H1 (cell line): ENCODE measurements at regions not wholly inside any gene's neighbourhood (a gene's known extent, or its start where the extent isn't known, plus 50 kb on each side); places are given as distances from the start of the nearest gene placed in this dataset.

Experiments
- CTCF ChIA-PET: fragments of 300-600 bp; sonication (Branson Sonifier 250); formaldehyde crosslinking; loops from one replicate; lab custom pipeline; 2021; ENCODE audit not compliant: partially characterized antibody; lab: Charles Lee
- POLR2A ChIA-PET: fragments of 300-600 bp; sonication (Branson Sonifier 250); formaldehyde crosslinking; loops from one replicate; lab custom pipeline; 2021; ENCODE audit warnings: inconsistent platforms; ENCODE audit not compliant: partially characterized antibody; lab: Charles Lee
- DNase-seq, 2 experiments: peaks; one replicate each; pipeline versions ENCODE4 v3.0.0 to v3.0.0-alpha.2; 2010 to 2022; ENCODE audit warnings: low spot score in 2 of 2, low read depth in 1 of 2, mixed read lengths in 1 of 2
- FAIRE-seq: peaks from 2 replicates; lab custom pipeline; 2011; peaks lifted over from hg19 to GRCh38; lab: Jason Lieb, UNC
- H2AFZ ChIP-seq: 2 replicates; pipeline ENCODE4 v1.8.1; 2012; ENCODE audit warnings: low read length, inconsistent platforms
- H2AK5ac ChIP-seq: 2 replicates; pipeline ENCODE4 v1.6.1; 2013; ENCODE audit warnings: low read depth, low read length
- H2BK120ac ChIP-seq: replicated peaks from 2 replicates; pipeline ENCODE3; 2013; ENCODE audit warnings: low read depth, low read length, inconsistent platforms
- H2BK12ac ChIP-seq: 2 replicates; pipeline ENCODE4 v1.6.1; 2013; ENCODE audit warnings: low read depth, low read length
- H2BK15ac ChIP-seq: 2 replicates; pipeline ENCODE4 v1.6.1; 2013; ENCODE audit warnings: low read length
- H2BK20ac ChIP-seq: 2 replicates; pipeline ENCODE4 v1.6.1; 2013; ENCODE audit warnings: low read length
- H2BK5ac ChIP-seq: 2 replicates; pipeline ENCODE4 v1.6.1; 2013; ENCODE audit warnings: low read depth, low read length
- H3K14ac ChIP-seq: 2 replicates; pipeline ENCODE4 v1.6.1; 2013; ENCODE audit warnings: inconsistent platforms; ENCODE audit not compliant: insufficient read length
- H3K18ac ChIP-seq: 2 replicates; pipeline ENCODE4 v1.6.1; 2013; ENCODE audit warnings: low read length; ENCODE audit errors: extremely low read depth
- H3K23ac ChIP-seq: 2 replicates; pipeline ENCODE4 v1.6.1; 2013; ENCODE audit warnings: inconsistent platforms; ENCODE audit not compliant: insufficient read length
- H3K23me2 ChIP-seq: 2 replicates; pipeline ENCODE4 v1.6.1; 2013; ENCODE audit warnings: low read depth, low read length
- H3K27ac ChIP-seq: 2 replicates; pipeline ENCODE4 v1.6.1; 2011; ENCODE audit warnings: low read depth, low read length, inconsistent platforms
- H3K27me3 ChIP-seq, 4 experiments: replicated peaks in 1 of 4; 1 replicate in 1 of 4; 2 replicates in 3 of 4; pipeline versions ENCODE4 v1.6.1 to v1.8.1; 2011 to 2013; ENCODE audit warnings: low read length in 3 of 4, mild to moderate bottlenecking in 3 of 4, inconsistent platforms in 2 of 4, mixed read lengths in 2 of 4, moderate library complexity in 1 of 4; ENCODE audit not compliant: control insufficient read depth in 3 of 4, insufficient read depth in 3 of 4; ENCODE audit errors: extremely low read depth in 1 of 4
- H3K36me3 ChIP-seq, 4 experiments: 2 replicates each; pipeline versions ENCODE4 v1.6.1 to v1.8.1; 2011 to 2013; ENCODE audit warnings: mild to moderate bottlenecking in 4 of 4, low read length in 3 of 4, moderate library complexity in 2 of 4, control low read depth in 1 of 4, inconsistent platforms in 1 of 4; ENCODE audit not compliant: insufficient read depth in 4 of 4, control insufficient read depth in 2 of 4
- H3K4ac ChIP-seq: replicated peaks from 2 replicates; pipeline ENCODE3; 2013; ENCODE audit warnings: low read length, low read depth, mixed read lengths, inconsistent platforms; ENCODE audit not compliant: insufficient read length
- H3K4me1 ChIP-seq, 4 experiments: replicated peaks in 1 of 4; 1 replicate in 1 of 4; 2 replicates in 3 of 4; pipeline versions ENCODE4 v1.6.1 to v1.8.1; 2011 to 2013; ENCODE audit warnings: low read length in 3 of 4, inconsistent platforms in 2 of 4, mixed read lengths in 1 of 4; ENCODE audit not compliant: insufficient read depth in 4 of 4, control insufficient read depth in 3 of 4
- H3K4me2 ChIP-seq, 2 experiments: 2 replicates each; pipeline versions ENCODE4 v1.6.1 to v1.8.1; 2011 to 2013; ENCODE audit warnings: low read depth in 2 of 2, low read length in 2 of 2, control low read depth in 1 of 2, inconsistent platforms in 1 of 2, mild to moderate bottlenecking in 1 of 2; ENCODE audit not compliant: insufficient read depth in 1 of 2
- H3K4me3 ChIP-seq, 4 experiments: fragments of 200-600, 300-600 bp in 1 of 4; sonication (generic), shearing (Covaris generic), sonication (Bioruptor Twin) in 1 of 4; 2 replicates each; pipeline versions ENCODE4 v1.5.1 to v1.8.1; 2011 to 2016; ENCODE audit warnings: low read length in 4 of 4, low read depth in 3 of 4, control low read depth in 2 of 4, inconsistent platforms in 2 of 4, mild to moderate bottlenecking in 2 of 4, mixed read lengths in 1 of 4, moderate library complexity in 1 of 4; ENCODE audit not compliant: insufficient read depth in 2 of 4; ENCODE audit errors: extremely low read depth in 1 of 4
- H3K56ac ChIP-seq: replicated peaks from 2 replicates; pipeline ENCODE3; 2013; ENCODE audit warnings: low read depth, mild to moderate bottlenecking, mixed read lengths, low read length, inconsistent platforms; ENCODE audit not compliant: insufficient read length
- H3K79me1 ChIP-seq: 2 replicates; pipeline ENCODE4 v1.6.1; 2013; ENCODE audit warnings: low read depth, low read length, control low read depth
- H3K79me2 ChIP-seq, 2 experiments: 2 replicates each; pipeline versions ENCODE4 v1.6.1 to v1.8.1; 2012 to 2013; ENCODE audit warnings: low read length in 2 of 2, mild to moderate bottlenecking in 2 of 2, inconsistent platforms in 1 of 2; ENCODE audit not compliant: insufficient read depth in 2 of 2, control insufficient read depth in 1 of 2
- H3K9ac ChIP-seq, 4 experiments: replicated peaks in 1 of 4; 1 replicate in 1 of 4; 2 replicates in 3 of 4; pipeline versions ENCODE4 v1.6.1 to v1.8.1; 2011 to 2013; ENCODE audit warnings: low read depth in 3 of 4, low read length in 3 of 4, control low read depth in 2 of 4, mild to moderate bottlenecking in 2 of 4, moderate library complexity in 2 of 4, inconsistent platforms in 1 of 4; ENCODE audit errors: extremely low read depth in 1 of 4
- H3K9me3 ChIP-seq, 2 experiments: 2 replicates each; pipeline versions ENCODE4 v1.6.1 to v1.8.1; 2012 to 2013; ENCODE audit warnings: mild to moderate bottlenecking in 2 of 2, moderate library complexity in 2 of 2, control low read depth in 1 of 2, inconsistent platforms in 1 of 2, low read depth in 1 of 2, low read length in 1 of 2, mixed read lengths in 1 of 2; ENCODE audit not compliant: insufficient read depth in 2 of 2
- H4K20me1 ChIP-seq, 2 experiments: replicated peaks in 1 of 2; 2 replicates each; pipeline versions ENCODE3 to v1.8.1; 2011 to 2013; ENCODE audit warnings: inconsistent platforms in 2 of 2, low read length in 2 of 2, mild to moderate bottlenecking in 1 of 2; ENCODE audit not compliant: insufficient read depth in 2 of 2, control insufficient read depth in 1 of 2
- H4K5ac ChIP-seq: 2 replicates; pipeline ENCODE4 v1.6.1; 2013; ENCODE audit warnings: low read length, low read depth, mixed read lengths, inconsistent platforms; ENCODE audit not compliant: insufficient read length
- H4K8ac ChIP-seq: 2 replicates; pipeline ENCODE4 v1.8.0; 2013; ENCODE audit warnings: mild to moderate bottlenecking, moderate library complexity, low read length, inconsistent platforms; ENCODE audit not compliant: insufficient read depth; ENCODE audit errors: extremely low read depth
- H4K91ac ChIP-seq: replicated peaks from 2 replicates; pipeline ENCODE3; 2013; ENCODE audit warnings: low read length, mixed read lengths, inconsistent platforms; ENCODE audit not compliant: insufficient read length
- BACH1 ChIP-seq: IDR thresholded peaks from 2 replicates; pipeline ENCODE4 v1.6.1; 2012; ENCODE audit warnings: low read length, improper control_type of control experiment
- CBX5 ChIP-seq: fragments of 300-800, 300-1000 bp; sonication (generic); IDR thresholded peaks from 2 replicates; pipeline ENCODE4 v1.7.1; 2016; ENCODE audit warnings: antibody characterized with exemption, low read length, low read depth
- FOSL1 ChIP-seq: IDR thresholded peaks from 2 replicates; pipeline ENCODE4 v1.6.1; 2011; ENCODE audit warnings: mild to moderate bottlenecking, low read depth, low read length, moderate library complexity; ENCODE audit not compliant: insufficient read depth
- MAFK ChIP-seq: IDR thresholded peaks from 2 replicates; pipeline ENCODE4 v1.6.1; 2012; ENCODE audit warnings: low read depth, mild to moderate bottlenecking, improper control_type of control experiment, low read length
- NANOG ChIP-seq: IDR thresholded peaks from 2 replicates; pipeline ENCODE4 v1.6.1; 2011; ENCODE audit warnings: low read length, low read depth, mild to moderate bottlenecking, inconsistent platforms; ENCODE audit not compliant: insufficient read depth, poor library complexity, severe bottlenecking
- NRF1 ChIP-seq: IDR thresholded peaks from 2 replicates; pipeline ENCODE4 v1.6.1; 2011; ENCODE audit warnings: mild to moderate bottlenecking, low read depth, low read length, improper control_type of control experiment
- RNF2 ChIP-seq: fragments of 200-900, 300-1000 bp; sonication (generic); IDR thresholded peaks from 2 replicates; pipeline ENCODE4 v1.7.1; 2016; ENCODE audit warnings: borderline replicate concordance, low read depth, mild to moderate bottlenecking, antibody characterized with exemption, low read length; ENCODE audit not compliant: poor library complexity, severe bottlenecking; ENCODE audit errors: missing control alignments
- SP1 ChIP-seq: IDR thresholded peaks from 2 replicates; pipeline ENCODE4 v1.6.1; 2011; ENCODE audit warnings: low read depth, low read length
- SRF ChIP-seq: IDR thresholded peaks from 2 replicates; pipeline ENCODE4 v1.6.1; 2011; ENCODE audit warnings: mild to moderate bottlenecking, low read depth, low read length, moderate library complexity
- ZNF274 ChIP-seq: IDR thresholded peaks from 2 replicates; pipeline ENCODE4 v1.7.0; 2012; ENCODE audit warnings: low read length, borderline replicate concordance; ENCODE audit errors: extremely low read depth
- TF ChIP-seq, protein P1 (sequence below): IDR thresholded peaks from 2 replicates; pipeline ENCODE4 v1.6.1; 2012; ENCODE audit warnings: low read length, inconsistent platforms

DNA sequence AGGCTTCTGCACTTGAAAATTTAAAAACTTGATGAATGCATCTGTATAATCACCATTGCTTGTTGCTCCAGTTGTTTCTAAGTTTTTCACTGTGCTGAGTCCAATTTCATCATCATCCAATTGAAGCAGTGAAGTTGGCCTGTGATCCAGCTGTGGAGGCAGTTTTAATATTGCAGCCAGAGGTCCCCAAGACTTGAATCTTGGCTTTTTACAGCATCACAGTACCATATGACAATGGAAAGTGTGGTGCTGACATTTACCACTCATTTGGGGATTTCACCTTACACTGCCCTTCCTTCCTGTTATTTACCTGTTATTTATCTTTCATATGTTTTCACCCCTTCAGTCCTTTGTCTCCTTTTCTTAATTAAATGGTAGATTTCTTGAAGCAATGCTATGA lies 76.2 kb upstream of the SPIN1 start:
- Histone ChIP-seq H4K5ac (no peak overlapping the region), H3K9me3 (no peaks in the 10 kb centered on the region), H3K4me3 (no peak overlapping the region), H2AFZ (no peak overlapping the region; the same call in 1 of the 2 replicates), H4K20me1 (no peaks in the 10 kb centered on the region), H3K79me2 (no peaks in the 10 kb centered on the region), H3K27me3 (no peaks in the 10 kb centered on the region), H2BK20ac (peak overlapping the region; percentile 64; the same call in 1 of the 2 replicates), H4K8ac (no peak overlapping the region), H2BK15ac (no peak overlapping the region), H3K27ac (no peak overlapping the region), H3K9ac (no peak overlapping the region), H2BK120ac (no peak overlapping the region), H3K4me2 (no peak overlapping the region), H2BK5ac (peak overlapping the region; percentile 36; the same call in 1 of the 2 replicates), H2AK5ac (peak overlapping the region; percentile 59; the same call in 1 of the 2 replicates), H2BK12ac (no peak overlapping the region), H3K4me1 (peaks cover 2 to 21% (median 8%) of the 10 kb centered on the region in 4 experiments), H3K36me3 (no peaks in the 10 kb centered on the region), H3K23ac (no peak overlapping the region), H3K4ac (no peak overlapping the region), H3K23me2 (no peaks in the 10 kb centered on the region), H3K14ac (no peak overlapping the region), H3K56ac (no peak overlapping the region), H3K18ac (no peak overlapping the region), H4K91ac (no peak overlapping the region), H3K79me1 (no peaks in the 10 kb centered on the region)
- DNase-seq: no peak
- ChIA-PET POLR2A (no interaction called here), CTCF (interaction anchor here (0.9 to 2.1 kb wide), 3 partner anchors 68 to 130 kb away, joined by 3 to 12 read pairs (median 7); no protein-coding TSS in a partner anchor)
- no peak for FAIRE-seq
- TF ChIP-seq SP1 (no peak), RNF2 (no peak), BACH1 (no peak), MAFK (no peak), CBX5 (no peak), NANOG (no peak), NRF1 (no peak), FOSL1 (no peak), SRF (no peak), ZNF274 (no peak)
- TF ChIP-seq, protein P1, sequence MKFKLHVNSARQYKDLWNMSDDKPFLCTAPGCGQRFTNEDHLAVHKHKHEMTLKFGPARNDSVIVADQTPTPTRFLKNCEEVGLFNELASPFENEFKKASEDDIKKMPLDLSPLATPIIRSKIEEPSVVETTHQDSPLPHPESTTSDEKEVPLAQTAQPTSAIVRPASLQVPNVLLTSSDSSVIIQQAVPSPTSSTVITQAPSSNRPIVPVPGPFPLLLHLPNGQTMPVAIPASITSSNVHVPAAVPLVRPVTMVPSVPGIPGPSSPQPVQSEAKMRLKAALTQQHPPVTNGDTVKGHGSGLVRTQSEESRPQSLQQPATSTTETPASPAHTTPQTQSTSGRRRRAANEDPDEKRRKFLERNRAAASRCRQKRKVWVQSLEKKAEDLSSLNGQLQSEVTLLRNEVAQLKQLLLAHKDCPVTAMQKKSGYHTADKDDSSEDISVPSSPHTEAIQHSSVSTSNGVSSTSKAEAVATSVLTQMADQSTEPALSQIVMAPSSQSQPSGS: no peak
